ENCODE measurements at regions not wholly inside any gene's neighbourhood (a gene's known extent, or its start where the extent isn't known, plus 50 kb on each side); places are given as distances from the start of the nearest gene placed in this dataset.

- TF ChIP-seq CTCF (IDR thresholded peaks at IDR 0.05; ENCODE audit: control extremely low read depth in 1 of 3, insufficient read depth in 1 of 3, low read depth in 1 of 3, low read length in 3 of 3): peak in 2 of 3 experiments; percentile 5 to 7; a peak in 2 of 4 replicates
- no peak for TF ChIP-seq ZNF274 (IDR thresholded peaks at IDR 0.05; ENCODE audit: borderline replicate concordance, extremely low read depth, low read length)
- TF ChIP-seq POLR2A (IDR thresholded peaks at IDR 0.05; ENCODE audit: control extremely low read depth in 1 of 2, low read depth in 2 of 2, low read length in 2 of 2): no peak
- no peak for TF ChIP-seq EZH2 (IDR thresholded peaks at IDR 0.05; ENCODE audit: low read depth, low read length, severe bottlenecking)
- TF ChIP-seq TCF12 (IDR thresholded peaks at IDR 0.05; ENCODE audit: low read depth, low read length): no peak
- no peak for TF ChIP-seq YY1 (IDR thresholded peaks at IDR 0.05; ENCODE audit: low read depth, low read length)
- TF ChIP-seq RFX5 (IDR thresholded peaks at IDR 0.05; ENCODE audit: borderline replicate concordance, low read depth, low read length): no peak
These were observed 442.4 kb downstream of the SQOR start for GRCh38 chr15:46077220-46077619.

All from H1 (cell line).